HG02798 (cell line): ENCODE measurements at regions not wholly inside any gene's neighbourhood (a gene's known extent, or its start where the extent isn't known, plus 50 kb on each side); places are given as distances from the start of the nearest gene placed in this dataset.

Source experiments
- ATAC-seq: cut with Tn5 transposase; IDR thresholded peaks from one replicate; pipeline ENCODE4 v1.9.1; 2021; ENCODE audit warnings: mild to moderate bottlenecking; ENCODE audit not compliant: unreplicated experiment, poor library complexity

DNA sequence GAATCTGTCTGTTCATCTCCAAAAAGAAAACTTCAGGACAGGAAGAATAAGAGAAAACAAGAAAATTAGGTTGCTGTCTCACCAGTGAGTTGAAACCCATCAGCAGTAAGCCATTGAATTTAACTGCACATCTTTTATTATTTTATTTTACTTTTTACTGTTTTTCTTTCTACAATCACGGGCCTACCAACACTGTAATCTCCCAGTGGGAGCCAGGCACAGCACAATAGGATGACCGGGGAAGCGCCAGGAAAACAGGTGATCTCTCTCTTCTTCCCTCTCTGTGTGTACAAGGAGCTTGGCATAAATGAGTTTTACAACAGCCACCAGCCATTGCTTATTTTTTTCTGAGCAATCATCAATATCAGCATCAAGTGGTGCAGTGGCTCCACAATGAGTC is 113.1 kb upstream of the ESRRG start:
- no peak for ATAC-seq

DNA sequence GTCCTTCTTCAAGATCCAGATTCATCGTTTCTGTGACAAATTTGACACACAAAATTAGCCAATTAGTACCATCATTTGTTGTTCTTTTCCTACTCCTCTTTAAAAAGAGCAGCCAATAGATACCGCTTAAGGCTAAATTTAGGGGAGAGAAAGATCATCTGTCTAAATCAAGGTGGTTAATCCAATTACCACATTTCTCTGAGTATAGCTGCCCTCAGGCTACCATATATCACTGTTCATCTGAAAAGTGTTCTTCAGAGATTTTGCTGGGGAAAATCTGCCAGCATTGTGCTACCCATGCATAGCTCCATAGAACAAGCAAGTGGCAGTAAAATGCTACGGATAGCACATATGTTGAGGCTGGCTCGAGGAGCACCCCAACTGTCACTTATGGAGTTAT is 110.3 kb upstream of the ESRRG start:
- ATAC-seq: no peak

DNA sequence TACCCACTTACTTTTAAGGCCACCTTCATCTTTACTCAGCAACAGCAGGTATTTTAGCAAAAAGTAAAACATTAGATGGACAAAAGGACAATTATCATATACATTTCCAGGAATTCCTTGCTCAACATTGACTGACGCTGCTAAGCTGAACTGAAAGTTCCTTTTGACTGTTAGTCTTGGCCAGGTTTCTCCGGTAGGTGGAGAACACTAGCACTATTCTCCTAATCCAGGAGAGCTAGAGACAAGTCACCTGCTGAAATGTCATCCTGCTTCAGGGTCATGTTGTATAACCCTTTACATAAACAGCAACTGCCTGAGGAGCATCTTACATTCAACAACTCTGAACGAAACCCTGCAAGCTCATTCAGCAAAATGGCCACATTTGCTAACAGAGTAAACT is 109.0 kb upstream of the ESRRG start:
- no peak for ATAC-seq

- ATAC-seq: no peak
These were observed 107.4 kb upstream of the ESRRG start for GRCh38 chr1:216830424-216831210.

GRCh38 chr1:216827251-216827650 is 104.0 kb upstream of the ESRRG start:
- ATAC-seq: no peak

GRCh38 chr1:216826646-216827045 is 103.4 kb upstream of the ESRRG start:
- ATAC-seq: no peak

DNA sequence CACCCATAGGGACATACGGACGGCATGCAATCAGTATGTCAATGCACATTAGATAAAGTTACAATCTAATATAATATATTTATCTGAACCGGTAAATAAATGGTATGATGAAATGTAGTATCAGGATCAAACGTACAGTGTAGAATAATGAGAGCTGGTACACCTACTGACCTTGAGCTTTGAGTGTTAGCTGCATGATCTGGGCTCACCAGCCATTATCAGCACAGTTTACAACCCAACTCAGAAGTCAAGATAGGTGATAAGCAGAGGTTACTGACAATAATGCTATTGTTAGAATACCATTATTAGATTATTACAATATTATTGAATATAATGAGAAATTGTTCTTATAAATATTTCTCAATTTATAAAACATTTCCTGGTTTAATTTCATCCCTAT is 103.0 kb upstream of the ESRRG start:
- ATAC-seq: no peak

DNA sequence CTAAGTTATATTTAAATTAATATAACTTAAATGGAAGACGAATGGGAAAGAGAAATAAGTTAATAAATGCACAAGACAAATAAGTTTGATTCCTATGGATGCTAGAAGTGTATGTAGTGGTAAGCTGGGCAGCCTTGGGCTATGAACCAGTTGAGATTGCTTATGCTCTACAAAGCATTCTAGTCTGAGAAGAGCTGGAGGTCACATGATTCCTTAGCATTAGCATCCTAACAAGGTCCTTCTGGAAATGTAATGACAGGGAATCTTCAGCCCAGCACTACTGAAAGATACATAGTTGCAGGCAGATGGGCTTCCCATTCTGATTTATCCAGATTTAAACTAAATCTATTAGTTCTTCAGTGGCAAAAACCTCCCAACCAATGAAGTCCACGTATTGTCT is 102.3 kb upstream of the ESRRG start:
- no peak for ATAC-seq

GRCh38 chr1:216824511-216824910 is 101.3 kb upstream of the ESRRG start:
- ATAC-seq: no peak

GRCh38 chr1:216823731-216824130 is 100.5 kb upstream of the ESRRG start:
- ATAC-seq: no peak

GRCh38 chr1:216822480-216822879 is 99.3 kb upstream of the ESRRG start:
- ATAC-seq: no peak

- no peak for ATAC-seq
These were observed 97.1 kb upstream of the ESRRG start for GRCh38 chr1:216820345-216820744.

- ATAC-seq: no peak
These were observed 95.1 kb upstream of the ESRRG start for GRCh38 chr1:216818284-216818683.

GRCh38 chr1:216815260-216816131 is 92.3 kb upstream of the ESRRG start:
- ATAC-seq: no peak

DNA sequence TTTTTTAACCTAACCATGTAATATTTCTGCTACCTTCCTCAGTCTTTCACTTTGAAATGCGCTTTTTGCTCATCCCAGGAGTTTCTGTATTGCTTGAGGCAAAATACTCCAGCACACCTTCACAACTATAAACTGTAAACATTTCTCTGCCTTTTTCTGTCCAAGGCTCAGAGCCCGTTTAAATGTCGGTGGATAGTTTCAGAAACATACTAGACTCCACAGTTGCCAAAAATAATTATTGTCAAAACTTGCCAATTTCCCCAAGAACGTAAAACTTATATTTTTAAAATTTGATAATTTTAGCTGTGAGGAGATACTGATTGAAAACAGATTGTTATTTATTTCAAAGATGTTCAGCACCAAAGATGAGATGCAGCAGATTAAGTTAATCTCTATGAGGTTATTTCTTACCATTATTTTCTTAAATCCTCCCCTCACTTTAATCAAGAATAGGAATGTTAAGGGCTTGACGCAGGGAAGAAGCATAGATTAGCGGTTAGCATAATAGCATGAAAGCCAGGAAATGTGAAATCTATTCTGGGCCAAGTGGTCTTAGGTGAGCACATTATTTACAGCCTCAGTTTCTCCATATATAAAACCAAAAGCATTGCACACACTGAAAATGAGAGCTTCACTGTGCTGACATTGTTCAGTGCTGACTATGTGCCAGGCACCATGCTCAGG is 91.5 kb upstream of the ESRRG start:
- no peak for ATAC-seq

DNA sequence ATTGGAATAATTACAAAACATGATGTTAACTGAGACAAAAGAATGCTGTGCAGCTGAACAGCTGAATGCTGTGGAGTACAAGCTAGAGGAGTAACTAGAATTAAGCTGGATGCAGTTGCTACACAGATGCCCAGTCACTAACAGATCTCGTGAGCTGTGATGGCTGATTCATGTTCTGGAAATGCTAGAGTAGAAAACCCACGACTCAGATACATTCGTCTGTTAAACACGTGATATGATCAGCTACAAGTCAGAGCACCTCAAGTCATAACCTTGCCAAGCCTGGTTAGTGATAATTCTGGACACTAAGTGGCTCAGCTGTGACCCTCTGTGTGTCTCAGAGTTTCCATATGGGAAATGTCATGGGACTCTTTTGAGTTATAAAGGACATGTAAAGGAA is 89.7 kb upstream of the ESRRG start:
- no peak for ATAC-seq

GRCh38 chr1:216809649-216810048 is 86.4 kb upstream of the ESRRG start:
- no peak for ATAC-seq

- no peak for ATAC-seq
These were observed 84.5 kb upstream of the ESRRG start for GRCh38 chr1:216807696-216808095.

- no peak for ATAC-seq
These were observed 82.7 kb upstream of the ESRRG start for GRCh38 chr1:216805953-216806352.

DNA sequence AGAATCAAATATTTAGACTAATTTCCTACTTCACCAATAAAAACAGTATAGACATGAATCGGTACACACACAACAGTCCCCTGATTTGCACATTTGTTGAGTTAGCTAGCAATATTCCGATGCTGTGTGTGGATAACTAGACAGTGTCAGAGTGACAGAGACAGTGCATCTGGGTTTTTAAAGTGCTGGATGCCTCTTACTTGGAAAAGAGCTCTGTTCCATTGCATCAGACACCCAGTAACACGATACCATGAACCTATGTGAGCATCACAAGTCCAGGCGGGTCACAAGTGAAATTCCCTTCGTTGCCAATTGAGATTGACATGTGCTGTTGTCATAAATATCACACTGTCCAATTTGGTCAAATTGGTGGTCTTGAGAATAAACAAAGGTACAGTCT is 82.0 kb upstream of the ESRRG start:
- ATAC-seq: no peak

- ATAC-seq: no peak
These were observed 80.9 kb upstream of the ESRRG start for GRCh38 chr1:216804111-216804510.
